Activated T-helper 2 cell treated with anti-CD3 and anti-CD28 coated beads, Interferon-gamma antibody, Interleukin-2, Interleukin-4, amounts not matched to agents 10 μg/mL and 5 μg/mL and 100 μg/mL, durations not matched to agents 14 hours and 24 hours and 36 hours (primary cell): ENCODE measurements at regions not wholly inside any gene's neighbourhood (a gene's known extent, or its start where the extent isn't known, plus 50 kb on each side); places are given as distances from the start of the nearest gene placed in this dataset.

ENCODE experiments used
- DNase-seq: peaks from one replicate; pipeline ENCODE4 v3.0.0; 2021; ENCODE audit warnings: low spot score
- H3K27ac Mint-ChIP-seq: one replicate; pipeline ENCODE4 v1.8.0; 2021; ENCODE audit warnings: mixed read lengths
- H3K27me3 Mint-ChIP-seq: one replicate; pipeline ENCODE4 v1.8.0; 2021; ENCODE audit warnings: low read depth, mixed read lengths
- H3K36me3 Mint-ChIP-seq: one replicate; pipeline ENCODE4 v1.8.0; 2021; ENCODE audit warnings: low read depth, mixed read lengths
- H3K4me1 Mint-ChIP-seq: one replicate; pipeline ENCODE4 v1.8.0; 2021; ENCODE audit warnings: low read depth, mixed read lengths
- H3K4me3 Mint-ChIP-seq: one replicate; pipeline ENCODE4 v1.8.0; 2021; ENCODE audit warnings: low read depth, mild to moderate bottlenecking, moderate library complexity, mixed read lengths
- H3K9me3 Mint-ChIP-seq: one replicate; pipeline ENCODE4 v1.8.0; 2021; ENCODE audit warnings: mixed read lengths
- intact Hi-C: fragments of 100-400 bp; cut with micrococcal nuclease; formaldehyde crosslinking; loops from one replicate; pipeline ENCODE4 v1.15.1; 2023

DNA sequence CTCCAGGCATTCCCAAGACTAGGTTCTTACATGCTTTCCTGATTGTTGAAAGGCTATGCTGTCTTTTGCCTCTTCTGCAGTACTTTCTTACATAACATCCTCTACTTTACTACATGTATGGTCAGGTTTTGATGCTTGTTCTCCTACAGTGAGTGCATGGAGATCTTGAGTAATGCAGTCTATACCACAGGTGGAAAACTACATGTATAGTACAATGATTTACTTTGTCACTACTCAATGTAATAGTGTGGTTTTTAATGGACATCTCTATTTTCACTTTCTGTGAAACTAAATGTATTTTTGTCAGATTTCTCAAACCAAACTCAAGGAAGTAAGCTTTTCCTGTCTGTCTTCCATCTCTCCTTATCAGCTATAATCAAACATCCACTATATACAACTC is 657.0 kb downstream of the TUSC7 start:
- Mint-ChIP-seq H3K4me3 (no peak overlapping the region), H3K9me3 (peaks cover 4% of the 10 kb centered on the region), H3K4me1 (no peaks in the 10 kb centered on the region), H3K36me3 (no peaks in the 10 kb centered on the region), H3K27ac (no peak overlapping the region), H3K27me3 (no peaks in the 10 kb centered on the region)
- intact Hi-C loops: no loop called here
- DNase-seq: no peak

- DNase-seq: no peak
- H3K4me1 Mint-ChIP-seq: no peaks in the 10 kb centered on the region
- intact Hi-C loops: no loop called here
- H3K36me3 Mint-ChIP-seq: no peaks in the 10 kb centered on the region
- H3K27ac Mint-ChIP-seq: no peak overlapping the region
- H3K4me3 Mint-ChIP-seq: no peak overlapping the region
- H3K9me3 Mint-ChIP-seq: no peaks in the 10 kb centered on the region
- no peaks in the 10 kb centered on the region for H3K27me3 Mint-ChIP-seq
Observed at GRCh38 chr3:117367861-117368260, 658.3 kb downstream of the TUSC7 start.

DNA sequence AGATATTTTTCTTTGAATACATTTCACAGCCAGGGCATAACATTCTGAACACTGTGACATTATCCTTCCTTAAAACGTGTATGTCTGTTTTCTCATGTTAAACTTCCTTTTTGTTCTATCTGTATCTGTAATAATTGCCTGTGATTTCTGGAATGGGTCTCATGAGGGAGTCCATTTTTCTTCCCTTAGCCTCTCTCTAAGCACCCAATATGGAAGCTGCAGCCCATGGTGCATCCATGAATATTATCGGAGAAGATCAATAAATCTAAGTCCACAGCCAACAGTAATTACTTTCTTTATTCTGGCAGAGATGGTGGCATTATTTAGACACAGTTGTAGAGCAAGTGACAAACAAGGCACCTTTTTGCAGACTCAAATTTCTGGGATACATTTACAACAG is 671.1 kb downstream of the TUSC7 start:
- H3K27me3 Mint-ChIP-seq: no peaks in the 10 kb centered on the region
- H3K36me3 Mint-ChIP-seq: no peaks in the 10 kb centered on the region
- no peaks in the 10 kb centered on the region for H3K9me3 Mint-ChIP-seq
- intact Hi-C loops: no loop called here
- H3K27ac Mint-ChIP-seq: no peak overlapping the region
- DNase-seq: no peak
- H3K4me1 Mint-ChIP-seq: no peaks in the 10 kb centered on the region
- H3K4me3 Mint-ChIP-seq: no peak overlapping the region

DNA sequence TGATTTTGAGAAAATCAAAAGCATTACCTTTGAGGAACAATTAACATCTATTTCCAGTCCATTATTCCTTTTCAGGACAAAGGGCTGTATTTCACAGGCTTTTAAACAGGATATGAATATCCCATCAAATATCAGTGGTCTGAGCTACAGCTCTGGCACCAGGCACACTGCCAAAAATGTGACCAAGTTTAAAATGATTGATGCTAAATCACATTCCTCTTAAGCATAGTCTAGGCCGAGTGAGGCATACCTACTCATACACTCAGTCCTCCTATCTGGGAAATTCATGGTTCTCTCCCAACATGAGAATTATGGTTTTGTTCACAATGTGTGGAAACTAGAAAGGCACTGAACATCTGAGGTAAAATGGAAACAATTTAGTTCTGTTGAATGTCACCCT is 683.5 kb downstream of the TUSC7 start:
- no peaks in the 10 kb centered on the region for H3K36me3 Mint-ChIP-seq
- H3K9me3 Mint-ChIP-seq: no peaks in the 10 kb centered on the region
- no peaks in the 10 kb centered on the region for H3K4me1 Mint-ChIP-seq
- intact Hi-C loops: no loop called here
- DNase-seq: no peak
- H3K27me3 Mint-ChIP-seq: no peaks in the 10 kb centered on the region
- no peak overlapping the region for H3K4me3 Mint-ChIP-seq
- H3K27ac Mint-ChIP-seq: no peak overlapping the region

DNA sequence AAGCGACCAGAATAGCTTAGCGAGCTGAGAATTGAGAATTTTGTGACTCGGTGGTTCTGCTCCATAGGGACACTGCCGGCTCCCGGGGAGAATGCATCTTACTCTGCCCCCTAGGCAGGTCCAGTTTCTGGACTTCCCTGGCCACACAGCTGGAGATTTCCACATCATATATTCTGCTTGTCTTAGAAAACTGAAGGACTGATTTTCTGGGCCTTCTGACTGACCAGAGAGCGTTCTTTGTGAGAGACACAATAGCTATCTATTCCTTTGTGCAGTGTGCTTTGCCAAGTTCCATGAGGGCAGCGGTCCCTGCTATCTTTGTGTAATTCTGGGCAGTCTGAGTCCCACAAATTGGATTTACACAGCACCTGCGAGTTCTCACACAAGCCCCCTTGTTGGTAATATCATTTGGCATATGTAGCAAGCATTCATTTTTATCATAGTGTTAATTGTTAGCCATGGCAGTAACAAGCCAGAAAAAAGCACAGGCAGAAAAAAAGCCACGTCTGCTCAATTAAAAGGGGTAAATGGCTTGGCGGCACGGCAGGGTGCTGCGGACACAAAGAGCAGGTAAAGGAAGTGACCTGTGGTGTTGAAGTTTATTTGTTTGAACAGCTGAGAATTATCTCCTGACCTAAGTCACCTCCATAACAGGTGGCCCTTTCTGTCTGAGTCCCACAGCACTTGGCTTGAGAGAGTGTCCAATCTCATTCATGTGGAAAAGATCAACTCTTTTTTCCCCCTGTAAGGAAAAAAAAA is 688.7 kb downstream of the TUSC7 start:
- DNase-seq: no peak
- intact Hi-C loops: no loop called here
- H3K27ac Mint-ChIP-seq: no peak overlapping the region
- no peaks in the 10 kb centered on the region for H3K27me3 Mint-ChIP-seq
- no peaks in the 10 kb centered on the region for H3K36me3 Mint-ChIP-seq
- no peaks in the 10 kb centered on the region for H3K4me1 Mint-ChIP-seq
- no peaks in the 10 kb centered on the region for H3K9me3 Mint-ChIP-seq
- H3K4me3 Mint-ChIP-seq: no peak overlapping the region

GRCh38 chr3:117399311-117400078 is 689.9 kb downstream of the TUSC7 start:
- H3K9me3 Mint-ChIP-seq: no peaks in the 10 kb centered on the region
- intact Hi-C loops: no loop called here
- no peak overlapping the region for H3K4me3 Mint-ChIP-seq
- no peak overlapping the region for H3K27ac Mint-ChIP-seq
- H3K36me3 Mint-ChIP-seq: no peaks in the 10 kb centered on the region
- no peaks in the 10 kb centered on the region for H3K4me1 Mint-ChIP-seq
- H3K27me3 Mint-ChIP-seq: no peaks in the 10 kb centered on the region
- no peak for DNase-seq

DNA sequence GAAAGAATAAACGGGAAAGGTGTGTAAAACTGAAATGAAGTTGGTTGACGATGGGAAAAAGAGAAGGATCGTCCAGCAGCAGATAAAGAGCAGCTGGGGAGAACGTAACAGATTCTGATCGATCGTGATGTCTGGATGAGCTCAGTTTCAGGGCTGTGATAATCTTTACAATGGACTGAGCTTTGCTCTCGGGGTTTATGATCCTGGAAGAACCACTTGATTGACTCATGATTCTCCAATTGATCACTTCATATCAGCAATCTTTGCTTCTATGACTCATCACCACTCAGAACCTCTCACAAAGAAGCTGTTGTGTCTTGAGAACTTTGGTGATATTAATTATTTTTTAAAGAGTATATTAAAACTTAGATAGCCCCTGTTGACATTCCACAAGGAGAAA is 690.7 kb downstream of the TUSC7 start:
- Mint-ChIP-seq H3K4me3 (no peak overlapping the region), H3K9me3 (no peaks in the 10 kb centered on the region), H3K4me1 (no peaks in the 10 kb centered on the region), H3K27me3 (no peaks in the 10 kb centered on the region), H3K36me3 (no peaks in the 10 kb centered on the region), H3K27ac (no peak overlapping the region)
- no peak for DNase-seq
- intact Hi-C loops: no loop called here

- Mint-ChIP-seq H3K9me3 (no peaks in the 10 kb centered on the region), H3K36me3 (no peaks in the 10 kb centered on the region), H3K27me3 (no peaks in the 10 kb centered on the region), H3K4me1 (no peaks in the 10 kb centered on the region), H3K27ac (no peak overlapping the region), H3K4me3 (no peak overlapping the region)
- intact Hi-C loops: no loop called here
- DNase-seq: no peak
Observed at GRCh38 chr3:117404141-117404540, 694.6 kb downstream of the TUSC7 start.

GRCh38 chr3:117404730-117405129 is 695.2 kb downstream of the TUSC7 start:
- Mint-ChIP-seq H3K4me3 (no peak overlapping the region), H3K27me3 (no peaks in the 10 kb centered on the region), H3K9me3 (no peaks in the 10 kb centered on the region), H3K36me3 (no peaks in the 10 kb centered on the region), H3K27ac (no peak overlapping the region), H3K4me1 (no peaks in the 10 kb centered on the region)
- intact Hi-C loops: no loop called here
- no peak for DNase-seq

DNA sequence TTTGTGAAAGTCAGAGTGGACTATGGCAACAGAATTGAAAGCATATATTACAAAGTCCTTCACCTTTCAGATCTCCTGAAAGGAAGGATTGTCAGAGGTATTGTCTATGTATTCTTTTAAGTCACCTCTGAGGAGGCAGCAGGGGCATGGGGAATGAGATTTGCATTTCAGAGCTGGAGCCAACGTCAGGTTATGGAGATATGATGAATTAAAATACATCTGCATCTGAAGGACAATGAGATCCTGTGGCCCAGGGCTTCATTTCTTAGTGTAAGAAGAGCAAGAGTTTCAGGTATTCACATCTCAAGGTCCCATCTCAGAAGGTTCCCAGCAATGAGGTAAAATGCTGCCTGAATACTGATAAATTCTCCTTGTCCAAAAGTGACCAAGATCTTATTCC is 695.8 kb downstream of the TUSC7 start:
- Mint-ChIP-seq H3K9me3 (no peaks in the 10 kb centered on the region), H3K36me3 (no peaks in the 10 kb centered on the region), H3K4me3 (no peak overlapping the region), H3K27me3 (no peaks in the 10 kb centered on the region), H3K4me1 (no peaks in the 10 kb centered on the region), H3K27ac (no peak overlapping the region)
- intact Hi-C loops: no loop called here
- no peak for DNase-seq

GRCh38 chr3:117407317-117407716 is 697.7 kb downstream of the TUSC7 start:
- Mint-ChIP-seq H3K36me3 (no peaks in the 10 kb centered on the region), H3K27ac (no peak overlapping the region), H3K4me1 (no peaks in the 10 kb centered on the region), H3K27me3 (no peaks in the 10 kb centered on the region), H3K9me3 (no peaks in the 10 kb centered on the region), H3K4me3 (no peak overlapping the region)
- intact Hi-C loops: no loop called here
- no peak for DNase-seq

GRCh38 chr3:117408811-117409210 is 699.2 kb downstream of the TUSC7 start:
- H3K27ac Mint-ChIP-seq: no peak overlapping the region
- no peak for DNase-seq
- no peak overlapping the region for H3K4me3 Mint-ChIP-seq
- no peaks in the 10 kb centered on the region for H3K36me3 Mint-ChIP-seq
- H3K27me3 Mint-ChIP-seq: no peaks in the 10 kb centered on the region
- intact Hi-C loops: no loop called here
- no peaks in the 10 kb centered on the region for H3K4me1 Mint-ChIP-seq
- no peaks in the 10 kb centered on the region for H3K9me3 Mint-ChIP-seq

GRCh38 chr3:117409256-117409655 is 699.7 kb downstream of the TUSC7 start:
- DNase-seq: no peak
- no peaks in the 10 kb centered on the region for H3K27me3 Mint-ChIP-seq
- intact Hi-C loops: no loop called here
- H3K27ac Mint-ChIP-seq: no peak overlapping the region
- no peaks in the 10 kb centered on the region for H3K4me1 Mint-ChIP-seq
- no peaks in the 10 kb centered on the region for H3K36me3 Mint-ChIP-seq
- no peaks in the 10 kb centered on the region for H3K9me3 Mint-ChIP-seq
- H3K4me3 Mint-ChIP-seq: no peak overlapping the region
